Activated T-cell treated with anti-CD3 and anti-CD28 coated beads, Interleukin-2, amount 50 U/mL, for 4 hours (primary cell): ENCODE measurements at regions not wholly inside any gene's neighbourhood (a gene's known extent, or its start where the extent isn't known, plus 50 kb on each side); places are given as distances from the start of the nearest gene placed in this dataset.
"Not testable (repeated sequence)": the region's sequence is repeated elsewhere in the genome, so short reads cannot be mapped to it uniquely, and the experiment has no call there.

ENCODE experiments used
- ATAC-seq, 2 donors: fragments of 200-7000 bp; cut with Tn5 transposase; one replicate each; pipeline ENCODE4 v1.10.0; 2021
- DNase-seq: peaks from one replicate; pipeline ENCODE4 v3.0.0-alpha.2; 2020
- H3K27me3 Mint-ChIP-seq: one replicate; pipeline ENCODE4 v1.8.0; 2021; ENCODE audit warnings: low read depth, mixed read lengths
- H3K36me3 Mint-ChIP-seq: one replicate; pipeline ENCODE4 v1.8.0; 2022; ENCODE audit warnings: mixed read lengths; ENCODE audit not compliant: insufficient read depth
- H3K4me1 Mint-ChIP-seq: one replicate; pipeline ENCODE4 v1.8.0; 2021; ENCODE audit warnings: low read depth, mixed read lengths
- H3K4me3 Mint-ChIP-seq: one replicate; pipeline ENCODE4 v1.8.0; 2021; ENCODE audit warnings: mild to moderate bottlenecking, moderate library complexity, mixed read lengths
- H3K9me3 Mint-ChIP-seq: one replicate; pipeline ENCODE4 v1.8.0; 2021; ENCODE audit warnings: mixed read lengths

DNA sequence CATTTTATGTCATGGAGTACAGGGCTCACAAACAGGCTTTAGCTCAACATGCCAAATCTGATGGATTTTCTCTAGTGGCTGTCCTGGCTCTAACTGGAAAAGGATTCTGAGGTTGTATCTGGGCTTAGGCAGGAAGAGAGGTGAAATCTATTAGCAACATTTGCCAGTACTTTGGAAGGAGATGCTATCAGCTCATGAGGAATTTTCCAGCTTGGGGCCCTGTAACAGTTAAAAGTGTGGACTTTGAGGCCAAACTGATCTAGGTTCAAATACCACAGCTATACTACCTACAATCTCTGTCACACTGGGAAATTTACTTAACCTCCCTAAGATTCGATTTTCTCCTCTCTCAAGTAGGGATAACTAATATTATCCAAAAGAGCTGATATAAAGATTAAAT lies 119.0 kb upstream of the HCCS start:
- Mint-ChIP-seq H3K36me3 (no peaks in the 10 kb centered on the region), H3K9me3 (no peaks in the 10 kb centered on the region), H3K27me3 (no peaks in the 10 kb centered on the region), H3K4me3 (no peak overlapping the region), H3K4me1 (no peaks in the 10 kb centered on the region)
- ATAC-seq, result no peak
- no peak for DNase-seq

DNA sequence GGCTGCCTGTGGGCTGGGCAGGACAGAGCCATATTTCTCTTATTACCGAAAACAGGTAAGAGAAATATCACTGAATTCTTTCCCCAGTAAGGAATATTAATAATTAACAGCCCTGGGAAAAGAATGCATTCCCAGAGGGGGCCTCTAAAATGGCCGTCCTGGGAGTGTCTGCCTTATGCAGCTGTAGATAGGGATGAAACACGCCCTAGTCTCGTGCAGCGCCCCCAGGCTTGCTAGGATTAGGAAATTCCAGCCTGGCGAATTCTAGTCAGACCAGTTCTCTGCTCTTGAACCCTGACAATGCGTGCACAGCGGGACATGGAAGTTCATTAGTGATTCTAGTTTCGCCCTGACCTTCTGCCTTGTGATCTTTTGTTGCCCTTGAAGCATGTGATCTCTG lies 104.1 kb upstream of the HCCS start:
- H3K4me1 Mint-ChIP-seq, H3K36me3 Mint-ChIP-seq, H3K4me3 Mint-ChIP-seq, ATAC-seq, H3K27me3 Mint-ChIP-seq, H3K9me3 Mint-ChIP-seq, DNase-seq: not testable (repeated sequence)

DNA sequence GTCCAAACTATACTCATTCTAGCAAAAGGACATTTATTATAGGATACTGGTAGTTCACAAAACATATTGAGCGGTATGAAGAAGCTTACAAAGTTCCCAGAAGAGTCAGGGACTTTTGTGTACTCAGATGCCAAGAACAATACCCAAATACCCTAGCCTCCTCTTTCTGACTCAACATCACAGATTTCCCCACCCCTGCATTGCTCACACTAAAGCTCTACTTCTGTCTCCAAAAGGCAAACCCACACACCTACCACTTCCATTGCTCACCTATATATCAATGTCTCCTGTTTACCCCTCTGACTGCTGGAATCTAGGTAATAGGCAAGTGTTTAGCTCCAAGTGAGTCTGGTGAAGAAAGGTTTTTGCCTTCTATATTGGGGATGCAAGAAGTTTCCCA lies 100.7 kb upstream of the HCCS start:
- Mint-ChIP-seq H3K4me1 (no peaks in the 10 kb centered on the region), H3K27me3 (no peaks in the 10 kb centered on the region), H3K4me3 (no peak overlapping the region), H3K9me3 (no peaks in the 10 kb centered on the region), H3K36me3 (no peaks in the 10 kb centered on the region)
- DNase-seq (no peak), ATAC-seq (no peak)

DNA sequence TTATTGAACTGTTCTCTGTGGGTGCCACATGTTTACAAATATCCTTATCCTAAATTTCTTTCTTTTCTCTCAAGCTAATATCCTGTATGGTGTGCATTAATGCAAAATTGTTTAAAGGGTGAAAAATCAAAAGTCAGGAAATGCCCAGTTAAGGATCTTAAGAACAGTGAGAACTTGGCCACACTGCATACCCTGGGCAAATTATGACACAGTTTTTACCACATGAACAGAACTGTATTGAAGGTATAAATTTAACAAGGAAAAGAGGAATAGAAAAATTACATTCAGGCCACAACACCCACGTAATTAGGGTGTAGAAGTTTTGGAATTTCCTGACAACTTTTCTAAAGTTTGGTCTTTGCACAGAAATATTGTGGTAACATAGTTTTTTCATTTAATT lies 94.4 kb upstream of the HCCS start:
- DNase-seq, result no peak
- no peaks in the 10 kb centered on the region for H3K27me3 Mint-ChIP-seq
- ATAC-seq, result no peak

DNA sequence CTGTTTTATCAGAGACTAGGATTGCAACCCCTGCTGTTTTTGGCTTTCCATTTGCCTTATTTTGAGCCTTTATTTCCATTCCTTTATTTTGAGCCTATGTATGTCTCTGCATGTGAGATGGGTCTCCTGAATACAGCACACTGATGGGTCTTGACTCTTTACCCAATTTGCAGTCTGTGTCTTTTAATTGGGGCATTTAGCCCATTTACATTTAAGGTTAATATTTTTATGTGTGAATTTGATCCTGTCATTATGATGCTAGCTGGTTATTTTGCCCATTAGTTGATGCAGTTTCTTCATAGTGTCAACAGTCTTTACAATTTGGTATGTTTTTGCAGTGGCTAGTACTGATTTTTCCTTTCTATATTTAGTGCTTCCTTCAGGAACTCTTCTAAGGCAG lies 88.5 kb upstream of the HCCS start:
- H3K9me3 Mint-ChIP-seq, H3K36me3 Mint-ChIP-seq, DNase-seq, H3K27me3 Mint-ChIP-seq, ATAC-seq, H3K4me1 Mint-ChIP-seq, H3K4me3 Mint-ChIP-seq: not testable (repeated sequence)

More for the DNA sequence above, 94.4 kb upstream of the HCCS start:
- H3K9me3 Mint-ChIP-seq, result no peaks in the 10 kb centered on the region
- no peaks in the 10 kb centered on the region for H3K36me3 Mint-ChIP-seq
- no peaks in the 10 kb centered on the region for H3K4me1 Mint-ChIP-seq
- H3K4me3 Mint-ChIP-seq, result no peak overlapping the region

DNA sequence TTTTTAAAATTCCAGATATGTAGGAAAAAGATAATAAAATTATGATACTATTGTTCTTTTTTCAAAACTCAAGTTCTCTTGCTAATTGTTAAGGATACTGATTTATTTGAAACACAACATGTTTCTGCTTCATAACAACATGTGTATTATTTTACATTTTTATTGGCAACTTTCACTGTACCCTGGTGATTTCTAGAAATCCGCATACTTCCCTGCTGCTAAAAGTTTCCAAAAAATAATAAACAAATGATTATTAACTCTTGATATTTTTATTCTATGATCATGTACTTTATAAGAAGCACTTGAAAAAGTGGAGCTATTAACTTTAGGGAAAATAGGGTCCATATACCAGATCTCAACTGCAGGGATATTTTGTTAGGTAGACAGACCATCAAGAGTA lies 71.2 kb upstream of the HCCS start:
- Mint-ChIP-seq H3K36me3 (no peaks in the 10 kb centered on the region), H3K9me3 (no peaks in the 10 kb centered on the region), H3K4me3 (no peak overlapping the region), H3K27me3 (no peaks in the 10 kb centered on the region), H3K4me1 (no peaks in the 10 kb centered on the region)
- DNase-seq, result no peak
- no peak for ATAC-seq

DNA sequence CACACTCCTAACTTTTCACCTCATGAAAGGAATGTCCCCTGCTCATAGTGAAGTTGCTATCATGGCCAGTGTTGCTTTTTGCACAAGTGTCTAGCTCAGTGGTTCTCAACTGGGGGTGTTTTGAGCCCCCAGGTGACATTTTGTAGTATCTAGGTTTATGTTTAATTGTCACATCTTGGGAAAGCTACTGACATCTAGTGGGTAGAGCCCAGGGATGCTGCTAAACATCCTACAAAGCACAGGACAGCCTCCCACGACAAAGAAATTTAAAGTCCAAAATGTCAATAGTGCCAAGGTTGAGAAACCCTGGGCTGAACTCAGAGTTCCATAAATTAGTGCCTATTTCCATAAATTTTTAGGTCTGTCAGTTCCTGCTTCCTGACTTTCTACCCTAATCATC lies 70.7 kb upstream of the HCCS start:
- no peak for ATAC-seq
- no peaks in the 10 kb centered on the region for H3K27me3 Mint-ChIP-seq
- no peak for DNase-seq
- H3K4me1 Mint-ChIP-seq, result no peaks in the 10 kb centered on the region
- no peak overlapping the region for H3K4me3 Mint-ChIP-seq
- no peaks in the 10 kb centered on the region for H3K9me3 Mint-ChIP-seq
- H3K36me3 Mint-ChIP-seq, result no peaks in the 10 kb centered on the region

DNA sequence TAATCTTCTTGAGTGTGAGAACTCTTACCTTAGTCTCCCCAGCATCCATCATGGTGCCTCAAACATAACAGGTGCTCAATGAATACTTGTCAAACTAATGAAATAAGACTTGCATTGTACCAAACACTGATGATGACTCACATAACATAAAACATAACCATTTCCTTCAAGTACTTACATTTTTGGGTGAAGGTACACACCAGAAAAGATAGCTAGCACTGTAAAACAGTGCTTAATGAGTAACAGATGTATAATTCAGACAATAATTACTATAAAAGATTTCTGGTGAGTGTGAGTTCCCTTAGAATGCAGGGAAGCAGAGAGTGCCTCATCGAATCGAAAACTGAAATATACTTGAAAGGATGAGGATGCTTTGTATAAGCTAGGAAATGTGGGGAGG lies 70.1 kb upstream of the HCCS start:
- no peak for DNase-seq
- H3K27me3 Mint-ChIP-seq, result no peaks in the 10 kb centered on the region
- ATAC-seq, result no peak
- no peaks in the 10 kb centered on the region for H3K4me1 Mint-ChIP-seq
- no peaks in the 10 kb centered on the region for H3K36me3 Mint-ChIP-seq
- no peak overlapping the region for H3K4me3 Mint-ChIP-seq
- H3K9me3 Mint-ChIP-seq, result no peaks in the 10 kb centered on the region

DNA sequence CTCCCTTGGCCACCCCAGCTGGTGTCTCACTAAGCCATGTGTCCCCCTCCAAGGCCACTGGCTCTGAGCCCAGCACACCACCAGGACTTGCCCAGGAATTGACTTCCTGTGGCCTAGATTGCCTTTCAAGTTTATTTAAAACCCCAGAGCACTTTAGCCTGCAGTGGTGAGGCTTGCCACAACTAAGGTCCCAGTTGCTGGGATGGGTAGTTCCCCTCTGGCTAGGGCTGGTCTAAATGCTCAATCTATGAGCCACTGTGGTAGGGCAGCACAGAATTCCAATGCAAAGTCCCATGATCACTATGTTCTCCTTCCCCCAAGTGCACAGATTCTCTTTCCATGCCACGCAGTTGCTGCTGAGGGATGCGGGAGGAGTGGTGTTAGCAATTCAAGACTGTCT lies 61.1 kb upstream of the HCCS start:
- DNase-seq, result no peak
- no peak for ATAC-seq
- peaks cover 5% of the 10 kb centered on the region for H3K9me3 Mint-ChIP-seq
- peaks cover 3% of the 10 kb centered on the region for H3K36me3 Mint-ChIP-seq
- no peaks in the 10 kb centered on the region for H3K4me1 Mint-ChIP-seq
- no peaks in the 10 kb centered on the region for H3K27me3 Mint-ChIP-seq
- H3K4me3 Mint-ChIP-seq, result no peak overlapping the region

DNA sequence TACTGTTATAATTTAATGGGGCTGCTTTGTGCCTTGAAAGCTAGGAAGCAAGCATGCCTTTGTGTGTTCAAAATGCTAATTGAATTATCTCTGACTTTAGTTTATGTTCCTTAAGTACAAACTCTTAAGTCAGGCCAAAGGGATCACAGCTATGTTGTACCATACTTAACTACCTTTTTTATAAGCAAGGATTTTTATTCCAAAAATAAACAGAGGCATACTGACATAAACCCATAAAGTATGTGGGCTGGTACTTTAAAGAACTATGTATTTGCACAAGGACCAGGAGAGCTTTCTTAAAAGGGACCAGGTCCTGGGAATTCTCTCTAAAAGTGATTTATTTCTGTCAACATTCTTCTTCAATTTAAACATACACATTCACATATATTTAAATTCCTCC lies 57.8 kb upstream of the HCCS start:
- no peaks in the 10 kb centered on the region for H3K27me3 Mint-ChIP-seq
- H3K4me3 Mint-ChIP-seq, result no peak overlapping the region
- no peaks in the 10 kb centered on the region for H3K9me3 Mint-ChIP-seq
- no peak for DNase-seq
- no peaks in the 10 kb centered on the region for H3K4me1 Mint-ChIP-seq
- peaks cover 3% of the 10 kb centered on the region for H3K36me3 Mint-ChIP-seq
- ATAC-seq, result no peak

DNA sequence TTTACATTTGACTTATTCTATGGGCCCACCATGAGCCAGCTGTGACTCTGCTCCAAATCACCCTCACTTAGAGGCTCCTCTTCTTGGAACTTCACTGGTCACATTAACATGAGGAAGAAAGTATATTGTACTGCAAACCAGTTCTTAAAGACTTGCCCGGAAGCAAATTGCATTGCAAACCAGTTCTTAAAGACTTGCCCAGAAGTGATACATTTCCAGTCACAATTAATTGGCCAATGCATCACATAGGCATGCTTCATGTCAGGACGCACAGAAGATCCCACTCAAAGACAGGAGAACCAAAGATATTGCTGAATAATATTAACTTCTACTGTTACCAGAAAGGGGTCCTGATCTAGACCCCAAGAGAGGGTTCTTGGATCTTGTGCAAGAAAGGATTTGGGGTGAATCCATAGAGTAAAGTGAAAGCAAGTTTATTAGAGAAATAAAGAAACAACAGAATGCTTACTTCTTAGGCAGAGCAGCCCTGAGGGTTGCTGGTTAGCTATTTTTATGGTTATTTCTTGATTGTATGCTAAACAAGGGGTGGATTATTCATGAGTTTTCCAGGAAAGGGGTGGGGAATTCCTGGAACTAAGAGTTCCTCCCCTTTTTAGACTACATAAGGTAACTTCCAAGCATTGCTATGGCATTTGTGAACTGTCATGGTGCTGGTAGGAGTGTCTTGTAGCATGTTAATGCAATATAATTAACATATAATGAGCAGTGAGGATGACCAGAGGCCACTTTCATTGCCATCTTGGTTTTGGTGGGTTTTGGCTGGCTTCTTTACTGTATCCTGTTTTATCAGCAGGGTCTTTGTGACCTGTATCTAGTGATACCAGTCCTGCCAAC lies 54.6 kb upstream of the HCCS start:
- DNase-seq (no peak), ATAC-seq (no peak)
- Mint-ChIP-seq H3K9me3 (no peaks in the 10 kb centered on the region), H3K4me1 (no peaks in the 10 kb centered on the region), H3K36me3 (no peaks in the 10 kb centered on the region), H3K27me3 (no peaks in the 10 kb centered on the region), H3K4me3 (no peak overlapping the region)

DNA sequence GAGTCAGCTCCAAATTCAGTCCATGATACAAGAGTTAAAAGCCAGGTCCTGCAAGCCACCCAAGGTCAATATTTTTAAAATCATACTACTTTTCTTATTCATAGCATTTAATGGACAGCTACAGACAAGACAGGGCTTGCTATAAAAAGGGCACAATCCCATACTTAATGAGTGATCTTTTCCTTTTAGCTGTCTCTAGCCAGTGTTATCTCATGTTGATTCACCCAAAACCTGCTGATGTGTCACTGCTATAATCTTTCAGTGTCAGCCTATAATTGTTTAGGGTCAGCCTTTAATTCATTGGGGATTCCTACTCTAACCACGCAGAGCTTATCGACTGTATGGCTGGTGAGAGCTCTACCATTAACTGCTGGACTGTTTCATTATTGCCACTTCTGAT lies 51.2 kb upstream of the HCCS start:
- no peaks in the 10 kb centered on the region for H3K9me3 Mint-ChIP-seq
- no peaks in the 10 kb centered on the region for H3K27me3 Mint-ChIP-seq
- H3K36me3 Mint-ChIP-seq, result no peaks in the 10 kb centered on the region
- DNase-seq (no peak), ATAC-seq (no peak)
- no peaks in the 10 kb centered on the region for H3K4me1 Mint-ChIP-seq
- no peak overlapping the region for H3K4me3 Mint-ChIP-seq
